ENCODE measurements at regions not wholly inside any gene's neighbourhood (a gene's known extent, or its start where the extent isn't known, plus 50 kb on each side); places are given as distances from the start of the nearest gene placed in this dataset.

DNA sequence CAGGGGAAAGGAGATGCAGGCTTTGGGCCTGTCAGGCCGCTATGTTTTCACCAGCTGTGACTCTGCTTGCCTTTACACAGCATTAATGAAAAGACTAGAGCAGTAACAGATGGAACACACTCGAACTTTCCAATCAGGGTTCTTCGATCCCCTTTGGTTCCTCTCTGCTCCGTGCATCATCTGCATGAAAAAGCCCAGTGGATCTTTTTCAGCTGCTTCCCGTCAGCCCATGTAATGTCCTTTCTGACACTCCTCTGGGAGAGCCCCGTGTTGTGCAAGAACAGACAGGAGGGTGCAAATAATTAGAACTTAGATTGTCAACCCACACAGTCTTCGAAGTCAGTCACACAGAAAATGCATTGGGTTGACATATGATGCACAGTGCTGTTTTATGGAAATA, 448.9 kb upstream of the ZNF462 start:
- TF ChIP-seq, protein P1, sequence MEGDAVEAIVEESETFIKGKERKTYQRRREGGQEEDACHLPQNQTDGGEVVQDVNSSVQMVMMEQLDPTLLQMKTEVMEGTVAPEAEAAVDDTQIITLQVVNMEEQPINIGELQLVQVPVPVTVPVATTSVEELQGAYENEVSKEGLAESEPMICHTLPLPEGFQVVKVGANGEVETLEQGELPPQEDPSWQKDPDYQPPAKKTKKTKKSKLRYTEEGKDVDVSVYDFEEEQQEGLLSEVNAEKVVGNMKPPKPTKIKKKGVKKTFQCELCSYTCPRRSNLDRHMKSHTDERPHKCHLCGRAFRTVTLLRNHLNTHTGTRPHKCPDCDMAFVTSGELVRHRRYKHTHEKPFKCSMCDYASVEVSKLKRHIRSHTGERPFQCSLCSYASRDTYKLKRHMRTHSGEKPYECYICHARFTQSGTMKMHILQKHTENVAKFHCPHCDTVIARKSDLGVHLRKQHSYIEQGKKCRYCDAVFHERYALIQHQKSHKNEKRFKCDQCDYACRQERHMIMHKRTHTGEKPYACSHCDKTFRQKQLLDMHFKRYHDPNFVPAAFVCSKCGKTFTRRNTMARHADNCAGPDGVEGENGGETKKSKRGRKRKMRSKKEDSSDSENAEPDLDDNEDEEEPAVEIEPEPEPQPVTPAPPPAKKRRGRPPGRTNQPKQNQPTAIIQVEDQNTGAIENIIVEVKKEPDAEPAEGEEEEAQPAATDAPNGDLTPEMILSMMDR (IDR thresholded peaks at IDR 0.05) = no peak
- TF ChIP-seq ZFX (IDR thresholded peaks at IDR 0.05; ENCODE audit: borderline replicate concordance) = no peak

All from 22Rv1 (cell line).